ENCODE measurements at regions not wholly inside any gene's neighbourhood (a gene's known extent, or its start where the extent isn't known, plus 50 kb on each side); places are given as distances from the start of the nearest gene placed in this dataset.
"Not testable (repeated sequence)": the region's sequence is repeated elsewhere in the genome, so short reads cannot be mapped to it uniquely, and the experiment has no call there.

GRCh38 chr16:58862334-58863021, 128.4 kb upstream of the GOT2 start:
- no peak for TF ChIP-seq CTCF (IDR thresholded peaks at IDR 0.05; ENCODE audit: insufficient read depth, low read length, severe bottlenecking)
- Histone ChIP-seq H3K27me3 (ENCODE audit: control insufficient read depth, insufficient read depth, low read length) (no peaks in the 10 kb centered on the region), H3K4me3 (ENCODE audit: low read depth, low read length) (no peak overlapping the region), H3K36me3 (ENCODE audit: control insufficient read depth, insufficient read depth, low read length) (no peaks in the 10 kb centered on the region)
- FAIRE-seq, result no peak
- DNase-seq (ENCODE audit: low read depth), result no peak

GRCh38 chr16:58859958-58860669, 126.0 kb upstream of the GOT2 start:
- FAIRE-seq, result no peak
- no peaks in the 10 kb centered on the region for H3K27me3 ChIP-seq (ENCODE audit: control insufficient read depth, insufficient read depth, low read length)
- H3K36me3 ChIP-seq (ENCODE audit: control insufficient read depth, insufficient read depth, low read length), result no peaks in the 10 kb centered on the region
- TF ChIP-seq CTCF (IDR thresholded peaks at IDR 0.05; ENCODE audit: insufficient read depth, low read length, severe bottlenecking), result no peak
- no peak for DNase-seq (ENCODE audit: low read depth)
- H3K4me3 ChIP-seq (ENCODE audit: low read depth, low read length), result no peak overlapping the region

- FAIRE-seq; H3K27me3 ChIP-seq (ENCODE audit: control insufficient read depth, insufficient read depth, low read length); DNase-seq (ENCODE audit: low read depth); H3K36me3 ChIP-seq (ENCODE audit: control insufficient read depth, insufficient read depth, low read length); H3K4me3 ChIP-seq (ENCODE audit: low read depth, low read length): not testable (repeated sequence)
These were observed 124.5 kb upstream of the GOT2 start for GRCh38 chr16:58858577-58858976.

GRCh38 chr16:58855291-58855863, 121.3 kb upstream of the GOT2 start:
- FAIRE-seq (no peak), DNase-seq (ENCODE audit: low read depth) (no peak)
- Histone ChIP-seq H3K27me3 (ENCODE audit: control insufficient read depth, insufficient read depth, low read length) (no peaks in the 10 kb centered on the region), H3K4me3 (ENCODE audit: low read depth, low read length) (no peak overlapping the region), H3K36me3 (ENCODE audit: control insufficient read depth, insufficient read depth, low read length) (no peaks in the 10 kb centered on the region)
- no peak for TF ChIP-seq CTCF (IDR thresholded peaks at IDR 0.05; ENCODE audit: insufficient read depth, low read length, severe bottlenecking)

GRCh38 chr16:58853854-58854791, 120.0 kb upstream of the GOT2 start:
- no peak for DNase-seq (ENCODE audit: low read depth)
- H3K27me3 ChIP-seq (ENCODE audit: control insufficient read depth, insufficient read depth, low read length), result no peaks in the 10 kb centered on the region
- TF ChIP-seq CTCF (IDR thresholded peaks at IDR 0.05; ENCODE audit: insufficient read depth, low read length, severe bottlenecking), result no peak
- FAIRE-seq, result no peak
- no peaks in the 10 kb centered on the region for H3K36me3 ChIP-seq (ENCODE audit: control insufficient read depth, insufficient read depth, low read length)
- no peak overlapping the region for H3K4me3 ChIP-seq (ENCODE audit: low read depth, low read length)

GRCh38 chr16:58850678-58851020, 116.5 kb upstream of the GOT2 start:
- no peaks in the 10 kb centered on the region for H3K27me3 ChIP-seq (ENCODE audit: control insufficient read depth, insufficient read depth, low read length)
- DNase-seq (ENCODE audit: low read depth), result no peak
- FAIRE-seq, result no peak
- no peak for TF ChIP-seq CTCF (IDR thresholded peaks at IDR 0.05; ENCODE audit: insufficient read depth, low read length, severe bottlenecking)
- no peaks in the 10 kb centered on the region for H3K36me3 ChIP-seq (ENCODE audit: control insufficient read depth, insufficient read depth, low read length)
- no peak overlapping the region for H3K4me3 ChIP-seq (ENCODE audit: low read depth, low read length)

All from bronchial epithelial cell (primary cell).